Tibial nerve (tissue), 4 donors: ENCODE measurements at regions not wholly inside any gene's neighbourhood (a gene's known extent, or its start where the extent isn't known, plus 50 kb on each side); places are given as distances from the start of the nearest gene placed in this dataset.

Source experiments
- DNase-seq, 2 donors: peaks; one replicate each; pipeline ENCODE4 v3.0.0-alpha.2; 2019; ENCODE audit warnings: low spot score in 2 of 2
- H3K27ac ChIP-seq, 4 donors: fragments of 200-600 bp; sonication (generic) in 3 of 4; one replicate each; pipeline ENCODE4 v1.5.1; 2017 to 2019; ENCODE audit warnings: mild to moderate bottlenecking in 1 of 4
- H3K27me3 ChIP-seq, 2 donors: fragments of 200-600 bp; sonication (generic) in 1 of 2; one replicate each; pipeline versions ENCODE4 v1.5.1 to v1.6.0; 2017 to 2019
- H3K36me3 ChIP-seq, 3 donors: fragments of 200-600 bp; sonication (generic); one replicate each; pipeline ENCODE4 v1.5.1; 2018 to 2019
- H3K4me1 ChIP-seq, 4 donors: fragments of 200-600 bp; sonication (generic) in 3 of 4; one replicate each; pipeline ENCODE4 v1.5.1; 2017 to 2019
- H3K4me3 ChIP-seq, 4 donors: fragments of 200-600 bp; sonication (generic) in 3 of 4; one replicate each; pipeline ENCODE4 v1.5.1; 2017 to 2019; ENCODE audit warnings: mild to moderate bottlenecking in 1 of 4, moderate library complexity in 1 of 4
- H3K9me3 ChIP-seq, 4 donors: fragments of 200-600 bp; sonication (generic) in 3 of 4; one replicate each; pipeline ENCODE4 v1.5.1; 2017 to 2019
- EP300 ChIP-seq, 2 donors: sonication (generic); formaldehyde crosslinking; IDR thresholded peaks; one replicate each; pipeline ENCODE4 v1.6.1; 2017; ENCODE audit warnings: antibody characterized with exemption in 2 of 2, mild to moderate bottlenecking in 1 of 2
- POLR2A ChIP-seq, 2 donors: fragments of 450-650 bp; IDR thresholded peaks; one replicate each; pipeline ENCODE4 v1.6.1; 2017; ENCODE audit warnings: antibody characterized with exemption in 2 of 2, mild to moderate bottlenecking in 2 of 2, moderate library complexity in 2 of 2
- WGBS, 2 donors: methylation state at CpG; one replicate each; pipeline ENCODE4 v1.1.5; 2018; 5-methylcytosine and 5-hydroxymethylcytosine counted together
- TF ChIP-seq, protein P1 (sequence below), 5 experiments: fragments of 200-600 bp in 3 of 5; fragments of 450-650 bp in 2 of 5; sonication (generic) in 3 of 5; IDR thresholded peaks; one replicate each; pipeline ENCODE4 v1.5.1; 2016 to 2019; ENCODE audit warnings: antibody characterized with exemption in 5 of 5, mild to moderate bottlenecking in 3 of 5, moderate library complexity in 2 of 5

DNA sequence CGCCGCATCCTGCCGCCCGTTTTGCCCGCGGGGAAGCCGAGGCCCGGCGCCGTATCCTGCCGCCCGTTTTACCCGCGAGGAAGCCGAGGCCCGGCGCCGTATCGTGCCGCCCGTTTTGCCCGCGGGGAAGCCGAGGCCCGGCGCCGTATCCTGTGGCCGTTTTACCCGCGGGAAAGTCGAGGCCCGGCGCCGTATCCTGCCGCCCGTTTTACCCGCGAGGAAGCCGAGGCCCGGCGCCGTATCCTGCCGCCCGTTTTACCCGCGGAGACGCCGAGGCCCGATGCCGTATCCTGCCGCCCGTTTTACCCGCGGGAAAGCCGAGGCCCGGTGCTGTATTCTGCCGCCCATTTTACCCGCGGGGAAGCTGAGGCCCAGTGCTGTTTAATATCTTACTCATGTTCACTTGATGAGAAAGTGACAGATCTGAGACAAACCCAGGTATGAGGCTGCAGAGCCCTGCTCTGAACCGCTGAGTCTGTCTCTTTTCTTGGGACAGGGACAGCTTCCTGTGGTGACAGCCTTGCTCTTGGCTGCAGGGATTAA, 129.4 kb downstream of the CDH26 start:
- Histone ChIP-seq H3K27me3 (peaks cover 0 to 4% of the 10 kb centered on the region in 2 donors), H3K27ac (no peak overlapping the region), H3K9me3 (no peaks in the 10 kb centered on the region), H3K4me1 (no peaks in the 10 kb centered on the region), H3K4me3 (peak overlapping the region in 2 of 4 donors; percentile 17 to 26), H3K36me3 (no peaks in the 10 kb centered on the region)
- 35 to 59% methylated on average over 23 to 38 of the region's 60 CpGs for WGBS, 2 donors
- DNase-seq: no peak
- TF ChIP-seq EP300 (IDR thresholded peaks at IDR 0.05): no peak

DNA sequence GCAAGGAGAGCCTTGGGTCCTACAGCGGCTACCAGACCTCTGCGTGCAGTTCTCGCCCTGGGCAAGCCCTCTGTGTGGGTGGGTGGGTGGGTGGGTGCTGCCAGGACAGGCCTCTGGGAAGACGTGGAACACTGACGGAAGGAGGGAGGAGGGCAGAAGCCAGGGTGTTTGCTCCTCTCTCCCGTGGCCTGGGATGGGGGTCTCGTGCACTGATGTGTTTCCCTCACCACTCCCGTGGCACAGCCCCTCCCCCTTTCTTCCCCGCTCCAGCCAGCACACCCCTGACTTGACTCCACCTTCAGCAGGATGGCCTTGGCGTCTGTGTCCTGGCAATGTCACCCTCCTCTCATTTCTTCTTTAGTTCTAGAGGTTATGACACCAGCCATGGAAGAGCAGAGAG, 130.0 kb downstream of the CDH26 start:
- Histone ChIP-seq H3K27me3 (peaks cover 0 to 4% of the 10 kb centered on the region in 2 donors), H3K27ac (no peak overlapping the region), H3K4me1 (no peaks in the 10 kb centered on the region), H3K4me3 (no peak overlapping the region), H3K9me3 (peaks cover 0 to 3% (median 0%) of the 10 kb centered on the region in 4 donors), H3K36me3 (no peaks in the 10 kb centered on the region)
- 86 to 89% methylated on average over 10 of the region's 10 CpGs for WGBS, 2 donors
- DNase-seq: no peak
- no peak for TF ChIP-seq POLR2A (IDR thresholded peaks at IDR 0.05)
- TF ChIP-seq, protein P1, sequence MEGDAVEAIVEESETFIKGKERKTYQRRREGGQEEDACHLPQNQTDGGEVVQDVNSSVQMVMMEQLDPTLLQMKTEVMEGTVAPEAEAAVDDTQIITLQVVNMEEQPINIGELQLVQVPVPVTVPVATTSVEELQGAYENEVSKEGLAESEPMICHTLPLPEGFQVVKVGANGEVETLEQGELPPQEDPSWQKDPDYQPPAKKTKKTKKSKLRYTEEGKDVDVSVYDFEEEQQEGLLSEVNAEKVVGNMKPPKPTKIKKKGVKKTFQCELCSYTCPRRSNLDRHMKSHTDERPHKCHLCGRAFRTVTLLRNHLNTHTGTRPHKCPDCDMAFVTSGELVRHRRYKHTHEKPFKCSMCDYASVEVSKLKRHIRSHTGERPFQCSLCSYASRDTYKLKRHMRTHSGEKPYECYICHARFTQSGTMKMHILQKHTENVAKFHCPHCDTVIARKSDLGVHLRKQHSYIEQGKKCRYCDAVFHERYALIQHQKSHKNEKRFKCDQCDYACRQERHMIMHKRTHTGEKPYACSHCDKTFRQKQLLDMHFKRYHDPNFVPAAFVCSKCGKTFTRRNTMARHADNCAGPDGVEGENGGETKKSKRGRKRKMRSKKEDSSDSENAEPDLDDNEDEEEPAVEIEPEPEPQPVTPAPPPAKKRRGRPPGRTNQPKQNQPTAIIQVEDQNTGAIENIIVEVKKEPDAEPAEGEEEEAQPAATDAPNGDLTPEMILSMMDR (IDR thresholded peaks at IDR 0.05): no peak
- no peak for TF ChIP-seq EP300 (IDR thresholded peaks at IDR 0.05)

DNA sequence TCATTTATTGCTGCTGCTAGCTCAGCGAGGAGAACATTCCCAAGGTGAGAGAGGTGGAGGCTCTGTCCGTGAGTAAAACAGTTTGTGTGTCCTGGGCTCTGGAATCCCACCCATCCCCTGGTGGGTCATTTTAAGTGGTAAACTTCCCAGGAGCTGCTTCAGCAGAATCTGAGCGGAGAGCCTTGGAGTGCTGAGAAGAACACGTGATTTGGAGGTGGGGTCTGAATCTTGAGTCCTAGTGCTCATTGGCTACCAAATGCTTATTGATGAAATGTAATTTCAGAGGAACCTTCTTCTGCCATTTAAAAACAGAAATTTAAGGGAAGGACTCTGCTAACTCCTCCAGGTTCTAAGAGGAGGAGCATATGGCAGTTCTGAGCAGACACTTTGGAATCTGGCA, 132.4 kb downstream of the CDH26 start:
- TF ChIP-seq, protein P1 (IDR thresholded peaks at IDR 0.05): no peak
- no peak for TF ChIP-seq EP300 (IDR thresholded peaks at IDR 0.05)
- no peak for TF ChIP-seq POLR2A (IDR thresholded peaks at IDR 0.05)
- Histone ChIP-seq H3K27me3 (peaks cover 0 to 4% of the 10 kb centered on the region in 2 donors), H3K4me1 (no peaks in the 10 kb centered on the region), H3K9me3 (peaks cover 0 to 6% (median 0%) of the 10 kb centered on the region in 4 donors), H3K4me3 (no peak overlapping the region), H3K27ac (no peak overlapping the region), H3K36me3 (no peaks in the 10 kb centered on the region)
- WGBS, 2 donors: 50 to 63% methylated on average over 4 of the region's 4 CpGs
- no peak for DNase-seq

DNA sequence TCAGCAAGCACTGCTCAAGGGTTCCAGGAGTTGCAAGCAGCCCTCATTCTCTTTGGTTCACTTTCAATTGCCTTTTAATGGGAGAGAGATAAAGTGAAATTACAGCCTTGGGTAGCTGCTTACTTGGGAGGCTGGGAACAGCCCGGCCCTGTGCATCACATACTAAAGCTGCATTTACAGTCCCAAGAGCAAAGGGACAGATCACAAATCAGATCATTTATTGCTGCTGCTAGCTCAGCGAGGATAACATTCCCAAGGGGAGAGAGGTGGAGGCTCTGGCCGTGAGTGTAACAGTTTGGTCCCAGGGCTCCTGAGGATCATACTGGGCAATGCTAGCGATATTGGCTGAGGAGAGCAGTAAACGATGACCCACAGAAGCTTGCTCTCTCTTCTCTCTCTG, 133.1 kb downstream of the CDH26 start:
- 70 to 83% methylated on average over 5 of the region's 5 CpGs for WGBS, 2 donors
- DNase-seq: no peak

DNA sequence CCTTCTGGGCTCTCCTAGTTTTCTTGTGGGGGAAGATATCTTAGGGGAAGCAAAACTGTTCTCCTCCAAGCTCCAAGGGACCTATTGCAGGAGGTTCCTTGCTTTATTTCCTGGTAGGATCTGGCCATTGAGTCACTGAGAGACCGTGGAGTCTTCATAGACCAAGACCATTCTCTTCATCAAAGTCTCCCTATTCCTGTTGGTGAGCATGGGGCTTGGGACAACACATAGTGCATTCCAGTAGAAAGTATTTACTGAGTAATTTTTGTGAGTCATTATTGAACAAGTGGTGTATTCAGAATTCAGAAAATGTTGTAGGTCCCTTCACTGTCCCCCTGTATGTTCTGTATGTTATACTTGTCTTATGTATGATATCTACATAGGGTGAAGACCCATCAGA, 133.6 kb downstream of the CDH26 start:
- no peaks in the 10 kb centered on the region for H3K4me1 ChIP-seq
- no peaks in the 10 kb centered on the region for H3K36me3 ChIP-seq
- DNase-seq: no peak
- no peak overlapping the region for H3K27ac ChIP-seq
- no peak overlapping the region for H3K4me3 ChIP-seq
- 69 to 83% methylated on average over 1 of the region's 1 CpG for WGBS, 2 donors
- H3K9me3 ChIP-seq: peaks cover 0 to 6% (median 0%) of the 10 kb centered on the region in 4 donors
- TF ChIP-seq EP300 (IDR thresholded peaks at IDR 0.05) (no peak), POLR2A (IDR thresholded peaks at IDR 0.05) (no peak)
- TF ChIP-seq, protein P1 (IDR thresholded peaks at IDR 0.05): no peak
- H3K27me3 ChIP-seq: peaks cover 0 to 4% of the 10 kb centered on the region in 2 donors

More for the DNA sequence above, 133.1 kb downstream of the CDH26 start:
- Histone ChIP-seq H3K9me3 (peaks cover 0 to 6% (median 0%) of the 10 kb centered on the region in 4 donors), H3K36me3 (no peaks in the 10 kb centered on the region), H3K4me1 (no peaks in the 10 kb centered on the region), H3K27ac (no peak overlapping the region), H3K27me3 (peaks cover 0 to 4% of the 10 kb centered on the region in 2 donors), H3K4me3 (no peak overlapping the region)
- TF ChIP-seq EP300 (IDR thresholded peaks at IDR 0.05) (no peak), POLR2A (IDR thresholded peaks at IDR 0.05) (no peak)
- TF ChIP-seq, protein P1 (IDR thresholded peaks at IDR 0.05): no peak

DNA sequence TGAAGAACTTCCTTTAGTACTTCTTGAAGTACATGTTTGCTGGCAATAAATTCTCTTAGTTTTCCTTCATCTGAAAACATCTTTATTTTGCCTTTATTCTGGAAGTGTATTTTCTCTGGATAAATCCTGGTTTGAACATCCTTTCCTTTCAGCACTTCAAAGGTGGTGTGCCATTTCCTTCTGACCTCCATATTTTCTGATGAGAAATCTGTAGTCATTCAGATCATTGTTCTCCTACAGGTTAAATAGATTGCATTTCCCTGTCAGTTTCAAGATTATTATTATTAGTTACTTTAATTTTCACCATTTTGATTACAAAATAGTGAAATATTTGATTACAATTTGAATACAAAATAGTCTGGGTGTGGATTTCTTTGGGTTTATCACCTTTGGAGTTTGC, 134.5 kb downstream of the CDH26 start:
- no peak overlapping the region for H3K4me3 ChIP-seq
- no peak for TF ChIP-seq EP300 (IDR thresholded peaks at IDR 0.05)
- TF ChIP-seq, protein P1 (IDR thresholded peaks at IDR 0.05): no peak
- TF ChIP-seq POLR2A (IDR thresholded peaks at IDR 0.05): no peak
- H3K9me3 ChIP-seq: peaks cover 0 to 6% (median 0%) of the 10 kb centered on the region in 4 donors
- peaks cover 0 to 4% of the 10 kb centered on the region in 2 donors for H3K27me3 ChIP-seq
- no peak overlapping the region for H3K27ac ChIP-seq
- DNase-seq: no peak
- no peaks in the 10 kb centered on the region for H3K36me3 ChIP-seq
- no peaks in the 10 kb centered on the region for H3K4me1 ChIP-seq
